Ishikawa (cell line): ENCODE measurements at regions not wholly inside any gene's neighbourhood (a gene's known extent, or its start where the extent isn't known, plus 50 kb on each side); places are given as distances from the start of the nearest gene placed in this dataset.

Experiments used
- CEBPB ChIP-seq: IDR thresholded peaks from 2 replicates; pipeline ENCODE4 v1.6.1; 2012
- CREB1 ChIP-seq: IDR thresholded peaks from 2 replicates; pipeline ENCODE4 v1.6.1; 2012; ENCODE audit warnings: low read depth
- EGR1 ChIP-seq: IDR thresholded peaks from 2 replicates; pipeline ENCODE4 v1.6.1; 2012
- EP300 ChIP-seq: IDR thresholded peaks from 2 replicates; pipeline ENCODE4 v1.6.1; 2012; ENCODE audit warnings: borderline replicate concordance
- FOXM1 ChIP-seq: IDR thresholded peaks from 2 replicates; pipeline ENCODE4 v1.6.1; 2012; ENCODE audit warnings: low read depth, borderline replicate concordance
- MAX ChIP-seq: IDR thresholded peaks from 2 replicates; pipeline ENCODE4 v1.6.1; 2012
- NFIC ChIP-seq: IDR thresholded peaks from 2 replicates; pipeline ENCODE4 v1.6.1; 2012
- RAD21 ChIP-seq: IDR thresholded peaks from 2 replicates; pipeline ENCODE4 v1.6.1; 2012; ENCODE audit warnings: low read depth
- REST ChIP-seq: IDR thresholded peaks from 2 replicates; pipeline ENCODE4 v1.6.1; 2012; ENCODE audit warnings: low read depth, mild to moderate bottlenecking
- TAF1 ChIP-seq: IDR thresholded peaks from 2 replicates; pipeline ENCODE4 v1.6.1; 2012; ENCODE audit warnings: low read depth, mild to moderate bottlenecking
- TCF12 ChIP-seq: IDR thresholded peaks from 2 replicates; pipeline ENCODE4 v1.6.1; 2012; ENCODE audit warnings: low read depth
- TEAD4 ChIP-seq: IDR thresholded peaks from 2 replicates; pipeline ENCODE4 v1.6.1; 2012
- USF1 ChIP-seq: IDR thresholded peaks from 2 replicates; pipeline ENCODE4 v1.6.1; 2012
- YY1 ChIP-seq: IDR thresholded peaks from 2 replicates; pipeline ENCODE4 v1.6.1; 2012; ENCODE audit warnings: low read depth
- ZBTB7A ChIP-seq: IDR thresholded peaks from 2 replicates; pipeline ENCODE4 v1.6.1; 2012; ENCODE audit warnings: low read depth

- no peak for TF ChIP-seq YY1
- TF ChIP-seq EGR1: no peak
- no peak for TF ChIP-seq RAD21
- TF ChIP-seq CREB1: no peak
Measured at GRCh38 chr4:13977746-13978145, 350.2 kb upstream of the BOD1L1 start.

- TF ChIP-seq TAF1 (no peak), TEAD4 (no peak), ZBTB7A (no peak), USF1 (no peak), FOXM1 (no peak), NFIC (no peak), YY1 (no peak), CEBPB (no peak), REST (no peak), CREB1 (no peak), TCF12 (no peak), EGR1 (no peak), EP300 (no peak), MAX (no peak), RAD21 (no peak)
Measured at GRCh38 chr4:13980317-13981310, 353.1 kb upstream of the BOD1L1 start.

- no peak for TF ChIP-seq EP300
- TF ChIP-seq REST: no peak
- no peak for TF ChIP-seq TAF1
- TF ChIP-seq NFIC: no peak
- no peak for TF ChIP-seq YY1
- TF ChIP-seq TEAD4: no peak
- TF ChIP-seq CREB1: no peak
- no peak for TF ChIP-seq MAX
- no peak for TF ChIP-seq CEBPB
- no peak for TF ChIP-seq FOXM1
- TF ChIP-seq TCF12: no peak
- no peak for TF ChIP-seq USF1
- TF ChIP-seq RAD21: no peak
- TF ChIP-seq ZBTB7A: no peak
- no peak for TF ChIP-seq EGR1
Measured at GRCh38 chr4:13981499-13981898, 354.0 kb upstream of the BOD1L1 start.

GRCh38 chr4:13982010-13982409, 354.5 kb upstream of the BOD1L1 start:
- TF ChIP-seq YY1: no peak

- no peak for TF ChIP-seq CEBPB
- TF ChIP-seq FOXM1: no peak
- TF ChIP-seq MAX: no peak
- no peak for TF ChIP-seq REST
- no peak for TF ChIP-seq CREB1
- TF ChIP-seq ZBTB7A: no peak
- TF ChIP-seq NFIC: no peak
- no peak for TF ChIP-seq TCF12
- TF ChIP-seq EP300: no peak
- TF ChIP-seq TEAD4: no peak
- TF ChIP-seq RAD21: no peak
- no peak for TF ChIP-seq TAF1
- no peak for TF ChIP-seq USF1
- no peak for TF ChIP-seq EGR1
Measured at GRCh38 chr4:13983189-13983790, 355.8 kb upstream of the BOD1L1 start.
